CD4-positive, alpha-beta T cell (primary cell): ENCODE measurements at regions not wholly inside any gene's neighbourhood (a gene's known extent, or its start where the extent isn't known, plus 50 kb on each side); places are given as distances from the start of the nearest gene placed in this dataset.

Experiments used
- ATAC-seq: fragments of 200-7000 bp; cut with Tn5 transposase; one replicate; pipeline ENCODE4 v1.10.0; 2022; ENCODE audit warnings: mild to moderate bottlenecking; ENCODE audit not compliant: poor library complexity
- CTCF ChIA-PET: fragments of 350-600 bp; sonication (Branson Sonifier 250); formaldehyde crosslinking; loops from one replicate; lab custom pipeline; 2021; ENCODE audit warnings: antibody characterized with exemption, inconsistent platforms; lab: Charles Lee
- POLR2A ChIA-PET: fragments of 350-600 bp; sonication (Branson Sonifier 250); formaldehyde crosslinking; loops from one replicate; lab custom pipeline; 2021; ENCODE audit warnings: antibody characterized with exemption, inconsistent platforms; lab: Charles Lee
- DNase-seq, 14 experiments: peaks; one replicate each; pipeline ENCODE4 v3.0.0-alpha.2; 2013 to 2020; ENCODE audit warnings: mixed read lengths in 2 of 14
- H3K27ac ChIP-seq, 2 donors: one replicate each; pipeline versions ENCODE4 v1.5.1 to v1.7.0; 2013; ENCODE audit warnings: low read length in 2 of 2, low read depth in 1 of 2, mild to moderate bottlenecking in 1 of 2
- H3K27me3 ChIP-seq, 2 experiments: 1 replicate in 1 of 2; 2 replicates in 1 of 2; pipeline versions ENCODE4 v1.6.1 to v1.7.0; 2013; ENCODE audit warnings: low read length in 2 of 2, control low read depth in 1 of 2, mild to moderate bottlenecking in 1 of 2, moderate library complexity in 1 of 2; ENCODE audit not compliant: insufficient read depth in 2 of 2, control insufficient read depth in 1 of 2
- H3K36me3 ChIP-seq: one replicate; pipeline ENCODE4 v1.6.1; 2013; ENCODE audit warnings: low read length, control low read depth; ENCODE audit not compliant: insufficient read depth
- H3K4me1 ChIP-seq: one replicate; pipeline ENCODE4 v1.6.1; 2013; ENCODE audit warnings: low read length, control low read depth; ENCODE audit not compliant: insufficient read depth
- H3K4me3 ChIP-seq: one replicate; pipeline ENCODE4 v1.5.1; 2013; ENCODE audit warnings: mild to moderate bottlenecking, low read length, moderate library complexity
- H3K9me3 ChIP-seq, 2 experiments: 1 replicate in 1 of 2; 2 replicates in 1 of 2; pipeline versions ENCODE4 v1.6.1 to v1.7.0; 2013; ENCODE audit warnings: low read length in 2 of 2, mild to moderate bottlenecking in 2 of 2, control low read depth in 1 of 2, moderate library complexity in 1 of 2; ENCODE audit not compliant: control insufficient read depth in 1 of 2, insufficient read depth in 1 of 2
- H3K27ac Mint-ChIP-seq: one replicate; pipeline ENCODE4 v1.8.0; 2020; ENCODE audit warnings: mixed read lengths
- H3K27me3 Mint-ChIP-seq: one replicate; pipeline ENCODE4 v1.8.0; 2021; ENCODE audit warnings: mixed read lengths
- H3K36me3 Mint-ChIP-seq: one replicate; pipeline ENCODE4 v1.8.0; 2021; ENCODE audit warnings: low read depth, mixed read lengths
- H3K4me1 Mint-ChIP-seq: one replicate; pipeline ENCODE4 v1.8.0; 2021; ENCODE audit warnings: low read depth, mixed read lengths
- H3K4me3 Mint-ChIP-seq: one replicate; pipeline ENCODE4 v1.8.0; 2020; ENCODE audit warnings: mild to moderate bottlenecking, mixed read lengths
- H3K9me3 Mint-ChIP-seq: one replicate; pipeline ENCODE4 v1.8.0; 2020; ENCODE audit warnings: mixed read lengths
- CTCF ChIP-seq: fragments of 200-600 bp; IDR thresholded peaks from one replicate; pipeline ENCODE4 v1.8.0; 2022; ENCODE audit warnings: antibody characterized with exemption, mild to moderate bottlenecking
- intact Hi-C, 2 experiments: fragments of 100-400 bp; cut with DNase I in 1 of 2; cut with micrococcal nuclease in 1 of 2; formaldehyde crosslinking; loops; one replicate each; pipeline versions ENCODE4 v1.15.1 to v1.9.0; 2023 to 2025; cut with DNase I, micrococcal nuclease

DNA sequence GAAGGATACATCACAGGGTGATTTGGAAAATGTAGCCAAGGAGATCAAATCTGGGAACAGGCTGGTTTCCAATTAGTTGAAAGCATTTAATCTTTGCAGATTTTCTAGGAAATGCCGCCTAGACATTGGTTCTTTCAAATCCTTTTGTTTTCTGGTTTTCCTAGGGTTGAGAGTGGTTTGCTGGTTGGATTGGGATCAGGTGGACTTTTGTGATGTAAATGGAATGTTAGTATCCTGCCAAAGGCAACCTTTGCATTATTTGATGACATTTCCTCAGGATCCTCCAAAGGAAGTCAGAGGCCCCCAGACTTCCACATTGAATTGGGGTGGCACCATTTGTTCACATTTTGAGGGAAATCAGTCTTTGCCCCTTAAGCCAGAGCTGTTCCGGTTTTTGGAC lies 245.5 kb upstream of the RPS23 start:
- H3K9me3 Mint-ChIP-seq = no peaks in the 10 kb centered on the region
- H3K4me1 ChIP-seq = no peaks in the 10 kb centered on the region
- CTCF ChIA-PET = no interaction called here
- no peak overlapping the region for H3K27ac Mint-ChIP-seq
- intact Hi-C loops = no loop called here
- no peaks in the 10 kb centered on the region for H3K4me1 Mint-ChIP-seq
- DNase-seq (no peak), ATAC-seq (no peak)
- H3K36me3 ChIP-seq = no peaks in the 10 kb centered on the region
- H3K4me3 Mint-ChIP-seq = no peak overlapping the region
- no peak for TF ChIP-seq CTCF
- H3K27me3 Mint-ChIP-seq = no peaks in the 10 kb centered on the region
- POLR2A ChIA-PET = no interaction called here
- no peak overlapping the region for H3K4me3 ChIP-seq
- H3K27ac ChIP-seq = no peak overlapping the region
- no peaks in the 10 kb centered on the region for H3K36me3 Mint-ChIP-seq
- no peaks in the 10 kb centered on the region for H3K27me3 ChIP-seq
- no peaks in the 10 kb centered on the region for H3K9me3 ChIP-seq

- DNase-seq = no peak
- H3K27ac ChIP-seq = no peak overlapping the region
- no peak overlapping the region for H3K4me3 ChIP-seq
- no peaks in the 10 kb centered on the region for H3K36me3 Mint-ChIP-seq
- H3K27me3 Mint-ChIP-seq = no peaks in the 10 kb centered on the region
- H3K27ac Mint-ChIP-seq = no peak overlapping the region
- no peaks in the 10 kb centered on the region for H3K9me3 Mint-ChIP-seq
- CTCF ChIA-PET = no interaction called here
- H3K36me3 ChIP-seq = no peaks in the 10 kb centered on the region
- no peak overlapping the region for H3K4me3 Mint-ChIP-seq
- H3K9me3 ChIP-seq = no peaks in the 10 kb centered on the region
- no peaks in the 10 kb centered on the region for H3K4me1 ChIP-seq
- intact Hi-C loops = no loop called here
- no peaks in the 10 kb centered on the region for H3K4me1 Mint-ChIP-seq
- ATAC-seq = no peak
- H3K27me3 ChIP-seq = no peaks in the 10 kb centered on the region
- POLR2A ChIA-PET = no interaction called here
- no peak for TF ChIP-seq CTCF
Measured at GRCh38 chr5:82522897-82523296, 244.7 kb upstream of the RPS23 start.

- Mint-ChIP-seq H3K27ac (no peak overlapping the region), H3K4me3 (no peak overlapping the region), H3K4me1 (no peaks in the 10 kb centered on the region), H3K9me3 (no peaks in the 10 kb centered on the region), H3K36me3 (no peaks in the 10 kb centered on the region), H3K27me3 (no peaks in the 10 kb centered on the region)
- Histone ChIP-seq H3K36me3 (no peaks in the 10 kb centered on the region), H3K27me3 (no peaks in the 10 kb centered on the region), H3K4me3 (no peak overlapping the region), H3K27ac (no peak overlapping the region), H3K4me1 (no peaks in the 10 kb centered on the region), H3K9me3 (no peaks in the 10 kb centered on the region)
- no peak for TF ChIP-seq CTCF
- ChIA-PET CTCF (no interaction called here), POLR2A (no interaction called here)
- ATAC-seq = no peak
- no peak for DNase-seq
- intact Hi-C loops = no loop called here
Measured at GRCh38 chr5:82521431-82522051, 243.4 kb upstream of the RPS23 start.
